H1 (cell line): ENCODE measurements at regions not wholly inside any gene's neighbourhood (a gene's known extent, or its start where the extent isn't known, plus 50 kb on each side); places are given as distances from the start of the nearest gene placed in this dataset.

Experiments
- CTCF ChIA-PET: fragments of 300-600 bp; sonication (Branson Sonifier 250); formaldehyde crosslinking; loops from one replicate; lab custom pipeline; 2021; ENCODE audit not compliant: partially characterized antibody; lab: Charles Lee
- POLR2A ChIA-PET: fragments of 300-600 bp; sonication (Branson Sonifier 250); formaldehyde crosslinking; loops from one replicate; lab custom pipeline; 2021; ENCODE audit warnings: inconsistent platforms; ENCODE audit not compliant: partially characterized antibody; lab: Charles Lee
- DNase-seq, 2 experiments: peaks; one replicate each; pipeline versions ENCODE4 v3.0.0 to v3.0.0-alpha.2; 2010 to 2022; ENCODE audit warnings: low spot score in 2 of 2, low read depth in 1 of 2, mixed read lengths in 1 of 2
- FAIRE-seq: peaks from 2 replicates; lab custom pipeline; 2011; peaks lifted over from hg19 to GRCh38; lab: Jason Lieb, UNC
- H2AFZ ChIP-seq: 2 replicates; pipeline ENCODE4 v1.8.1; 2012; ENCODE audit warnings: low read length, inconsistent platforms
- H2AK5ac ChIP-seq: 2 replicates; pipeline ENCODE4 v1.6.1; 2013; ENCODE audit warnings: low read depth, low read length
- H2BK120ac ChIP-seq: replicated peaks from 2 replicates; pipeline ENCODE3; 2013; ENCODE audit warnings: low read depth, low read length, inconsistent platforms
- H2BK12ac ChIP-seq: 2 replicates; pipeline ENCODE4 v1.6.1; 2013; ENCODE audit warnings: low read depth, low read length
- H2BK15ac ChIP-seq: 2 replicates; pipeline ENCODE4 v1.6.1; 2013; ENCODE audit warnings: low read length
- H2BK20ac ChIP-seq: 2 replicates; pipeline ENCODE4 v1.6.1; 2013; ENCODE audit warnings: low read length
- H2BK5ac ChIP-seq: 2 replicates; pipeline ENCODE4 v1.6.1; 2013; ENCODE audit warnings: low read depth, low read length
- H3K14ac ChIP-seq: 2 replicates; pipeline ENCODE4 v1.6.1; 2013; ENCODE audit warnings: inconsistent platforms; ENCODE audit not compliant: insufficient read length
- H3K18ac ChIP-seq: 2 replicates; pipeline ENCODE4 v1.6.1; 2013; ENCODE audit warnings: low read length; ENCODE audit errors: extremely low read depth
- H3K23ac ChIP-seq: 2 replicates; pipeline ENCODE4 v1.6.1; 2013; ENCODE audit warnings: inconsistent platforms; ENCODE audit not compliant: insufficient read length
- H3K23me2 ChIP-seq: 2 replicates; pipeline ENCODE4 v1.6.1; 2013; ENCODE audit warnings: low read depth, low read length
- H3K27ac ChIP-seq: 2 replicates; pipeline ENCODE4 v1.6.1; 2011; ENCODE audit warnings: low read depth, low read length, inconsistent platforms
- H3K27me3 ChIP-seq, 4 experiments: replicated peaks in 1 of 4; 1 replicate in 1 of 4; 2 replicates in 3 of 4; pipeline versions ENCODE4 v1.6.1 to v1.8.1; 2011 to 2013; ENCODE audit warnings: low read length in 3 of 4, mild to moderate bottlenecking in 3 of 4, inconsistent platforms in 2 of 4, mixed read lengths in 2 of 4, moderate library complexity in 1 of 4; ENCODE audit not compliant: control insufficient read depth in 3 of 4, insufficient read depth in 3 of 4; ENCODE audit errors: extremely low read depth in 1 of 4
- H3K36me3 ChIP-seq, 4 experiments: 2 replicates each; pipeline versions ENCODE4 v1.6.1 to v1.8.1; 2011 to 2013; ENCODE audit warnings: mild to moderate bottlenecking in 4 of 4, low read length in 3 of 4, moderate library complexity in 2 of 4, control low read depth in 1 of 4, inconsistent platforms in 1 of 4; ENCODE audit not compliant: insufficient read depth in 4 of 4, control insufficient read depth in 2 of 4
- H3K4ac ChIP-seq: replicated peaks from 2 replicates; pipeline ENCODE3; 2013; ENCODE audit warnings: low read length, low read depth, mixed read lengths, inconsistent platforms; ENCODE audit not compliant: insufficient read length
- H3K4me1 ChIP-seq, 4 experiments: replicated peaks in 1 of 4; 1 replicate in 1 of 4; 2 replicates in 3 of 4; pipeline versions ENCODE4 v1.6.1 to v1.8.1; 2011 to 2013; ENCODE audit warnings: low read length in 3 of 4, inconsistent platforms in 2 of 4, mixed read lengths in 1 of 4; ENCODE audit not compliant: insufficient read depth in 4 of 4, control insufficient read depth in 3 of 4
- H3K4me2 ChIP-seq, 2 experiments: 2 replicates each; pipeline versions ENCODE4 v1.6.1 to v1.8.1; 2011 to 2013; ENCODE audit warnings: low read depth in 2 of 2, low read length in 2 of 2, control low read depth in 1 of 2, inconsistent platforms in 1 of 2, mild to moderate bottlenecking in 1 of 2; ENCODE audit not compliant: insufficient read depth in 1 of 2
- H3K4me3 ChIP-seq, 4 experiments: fragments of 200-600, 300-600 bp in 1 of 4; sonication (generic), shearing (Covaris generic), sonication (Bioruptor Twin) in 1 of 4; 2 replicates each; pipeline versions ENCODE4 v1.5.1 to v1.8.1; 2011 to 2016; ENCODE audit warnings: low read length in 4 of 4, low read depth in 3 of 4, control low read depth in 2 of 4, inconsistent platforms in 2 of 4, mild to moderate bottlenecking in 2 of 4, mixed read lengths in 1 of 4, moderate library complexity in 1 of 4; ENCODE audit not compliant: insufficient read depth in 2 of 4; ENCODE audit errors: extremely low read depth in 1 of 4
- H3K56ac ChIP-seq: replicated peaks from 2 replicates; pipeline ENCODE3; 2013; ENCODE audit warnings: low read depth, mild to moderate bottlenecking, mixed read lengths, low read length, inconsistent platforms; ENCODE audit not compliant: insufficient read length
- H3K79me1 ChIP-seq: 2 replicates; pipeline ENCODE4 v1.6.1; 2013; ENCODE audit warnings: low read depth, low read length, control low read depth
- H3K79me2 ChIP-seq, 2 experiments: 2 replicates each; pipeline versions ENCODE4 v1.6.1 to v1.8.1; 2012 to 2013; ENCODE audit warnings: low read length in 2 of 2, mild to moderate bottlenecking in 2 of 2, inconsistent platforms in 1 of 2; ENCODE audit not compliant: insufficient read depth in 2 of 2, control insufficient read depth in 1 of 2
- H3K9ac ChIP-seq, 4 experiments: replicated peaks in 1 of 4; 1 replicate in 1 of 4; 2 replicates in 3 of 4; pipeline versions ENCODE4 v1.6.1 to v1.8.1; 2011 to 2013; ENCODE audit warnings: low read depth in 3 of 4, low read length in 3 of 4, control low read depth in 2 of 4, mild to moderate bottlenecking in 2 of 4, moderate library complexity in 2 of 4, inconsistent platforms in 1 of 4; ENCODE audit errors: extremely low read depth in 1 of 4
- H3K9me3 ChIP-seq, 2 experiments: 2 replicates each; pipeline versions ENCODE4 v1.6.1 to v1.8.1; 2012 to 2013; ENCODE audit warnings: mild to moderate bottlenecking in 2 of 2, moderate library complexity in 2 of 2, control low read depth in 1 of 2, inconsistent platforms in 1 of 2, low read depth in 1 of 2, low read length in 1 of 2, mixed read lengths in 1 of 2; ENCODE audit not compliant: insufficient read depth in 2 of 2
- H4K20me1 ChIP-seq, 2 experiments: replicated peaks in 1 of 2; 2 replicates each; pipeline versions ENCODE3 to v1.8.1; 2011 to 2013; ENCODE audit warnings: inconsistent platforms in 2 of 2, low read length in 2 of 2, mild to moderate bottlenecking in 1 of 2; ENCODE audit not compliant: insufficient read depth in 2 of 2, control insufficient read depth in 1 of 2
- H4K5ac ChIP-seq: 2 replicates; pipeline ENCODE4 v1.6.1; 2013; ENCODE audit warnings: low read length, low read depth, mixed read lengths, inconsistent platforms; ENCODE audit not compliant: insufficient read length
- H4K8ac ChIP-seq: 2 replicates; pipeline ENCODE4 v1.8.0; 2013; ENCODE audit warnings: mild to moderate bottlenecking, moderate library complexity, low read length, inconsistent platforms; ENCODE audit not compliant: insufficient read depth; ENCODE audit errors: extremely low read depth
- H4K91ac ChIP-seq: replicated peaks from 2 replicates; pipeline ENCODE3; 2013; ENCODE audit warnings: low read length, mixed read lengths, inconsistent platforms; ENCODE audit not compliant: insufficient read length
- ASH2L ChIP-seq: fragments of 200-600, 300-600 bp; sonication (generic); IDR thresholded peaks from one replicate; pipeline ENCODE4 v1.7.1; 2017; ENCODE audit warnings: low read length
- EP300 ChIP-seq, 2 experiments: IDR thresholded peaks; 1 replicate in 1 of 2; 2 replicates in 1 of 2; pipeline ENCODE4 v1.6.1; 2011 to 2012; ENCODE audit warnings: low read depth in 2 of 2, low read length in 2 of 2, mild to moderate bottlenecking in 2 of 2, borderline replicate concordance in 1 of 2, inconsistent platforms in 1 of 2, moderate library complexity in 1 of 2
- EZH2 ChIP-seq: fragments of 200-600 bp; sonication (generic); IDR thresholded peaks from 2 replicates; pipeline ENCODE4 v1.7.1; 2012; ENCODE audit warnings: low read depth, mild to moderate bottlenecking, moderate library complexity, low read length, inconsistent platforms; ENCODE audit not compliant: severe bottlenecking
- HDAC6 ChIP-seq: IDR thresholded peaks from one replicate; pipeline ENCODE4 v1.7.1; 2012; ENCODE audit warnings: low read depth, mild to moderate bottlenecking, inconsistent platforms, low read length, moderate library complexity
- JUND ChIP-seq: IDR thresholded peaks from 2 replicates; pipeline ENCODE4 v1.6.1; 2011; ENCODE audit warnings: mild to moderate bottlenecking, improper control_type of control experiment, low read length
- KDM4A ChIP-seq: IDR thresholded peaks from one replicate; pipeline ENCODE4 v1.7.1; 2012; ENCODE audit warnings: low read depth, mild to moderate bottlenecking, moderate library complexity, low read length, inconsistent platforms; ENCODE audit not compliant: severe bottlenecking
- KDM5A ChIP-seq: fragments of 200-600 bp; IDR thresholded peaks from 2 replicates; pipeline ENCODE4 v1.7.1; 2012; ENCODE audit warnings: mild to moderate bottlenecking, low read length, inconsistent platforms, mixed read lengths
- POLR2A ChIP-seq, 2 experiments: IDR thresholded peaks; 1 replicate in 1 of 2; 2 replicates in 1 of 2; pipeline ENCODE4 v1.6.1; 2011; ENCODE audit warnings: low read depth in 2 of 2, low read length in 2 of 2, mild to moderate bottlenecking in 2 of 2; ENCODE audit errors: control extremely low read depth in 1 of 2
- SIRT6 ChIP-seq: IDR thresholded peaks from one replicate; pipeline ENCODE4 v1.7.1; 2012; ENCODE audit warnings: low read length, inconsistent platforms
- SRF ChIP-seq: IDR thresholded peaks from 2 replicates; pipeline ENCODE4 v1.6.1; 2011; ENCODE audit warnings: mild to moderate bottlenecking, low read depth, low read length, moderate library complexity
- WGBS, 2 experiments: shearing (Covaris generic) in 1 of 2; methylation state at CpG; one replicate each; pipeline versions ENCODE4 v1.1.6 to v1.1.7; 2013 to 2015; ENCODE audit warnings: low lambda C conversion rate in 2 of 2, mixed read lengths in 2 of 2, inconsistent platforms in 1 of 2, low coverage in 1 of 2, missing lambda C conversion rate in 1 of 2; ENCODE audit not compliant: insufficient replicate concordance in 2 of 2, insufficient coverage in 1 of 2, insufficient read length in 1 of 2; ENCODE audit errors: extremely low coverage in 1 of 2, missing lambda C conversion rate in 1 of 2; 5-methylcytosine and 5-hydroxymethylcytosine counted together
- TF ChIP-seq, protein P1 (sequence below), 3 experiments: IDR thresholded peaks; 1 replicate in 2 of 3; 2 replicates in 1 of 3; pipeline versions ENCODE4 v1.5.1 to v1.6.1; 2011; ENCODE audit warnings: low read length in 3 of 3, mild to moderate bottlenecking in 3 of 3, inconsistent platforms in 2 of 3, low read depth in 1 of 3, moderate library complexity in 1 of 3; ENCODE audit not compliant: insufficient read depth in 1 of 3; ENCODE audit errors: control extremely low read depth in 1 of 3
- TF ChIP-seq, protein P2 (sequence below): IDR thresholded peaks from 2 replicates; pipeline ENCODE4 v1.6.1; 2012; ENCODE audit warnings: inconsistent platforms

DNA sequence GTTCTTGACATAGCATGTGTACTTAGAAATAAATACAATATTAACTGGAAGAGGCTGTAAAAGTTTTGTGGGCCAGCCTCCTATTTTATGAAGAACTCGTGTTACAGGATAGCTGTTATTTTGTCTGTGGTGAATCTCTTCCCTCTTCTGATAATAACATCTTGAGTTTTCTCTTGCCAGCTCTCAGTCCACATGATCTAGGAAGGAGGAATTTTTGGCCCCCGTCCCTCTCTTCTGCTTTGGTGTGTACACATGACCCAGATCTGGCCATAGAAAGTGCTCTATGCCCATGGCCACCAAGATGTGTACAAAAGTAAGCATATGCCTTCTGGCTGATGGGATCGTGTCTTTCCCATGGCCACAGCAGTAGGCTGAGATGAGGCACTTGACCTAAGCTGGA, 108.0 kb upstream of the LEF1 start:
- Histone ChIP-seq H2BK12ac (no peak overlapping the region), H3K9me3 (no peaks in the 10 kb centered on the region), H2BK5ac (no peak overlapping the region), H3K79me1 (no peaks in the 10 kb centered on the region), H3K14ac (no peak overlapping the region), H3K4ac (no peak overlapping the region), H3K18ac (no peak overlapping the region), H3K4me3 (no peak overlapping the region), H3K9ac (no peak overlapping the region), H2BK120ac (no peak overlapping the region), H4K91ac (no peak overlapping the region), H4K20me1 (no peaks in the 10 kb centered on the region), H2BK15ac (no peak overlapping the region), H2BK20ac (no peak overlapping the region), H3K27ac (no peak overlapping the region), H3K36me3 (no peaks in the 10 kb centered on the region), H3K79me2 (no peaks in the 10 kb centered on the region), H4K5ac (no peak overlapping the region), H2AK5ac (no peak overlapping the region), H3K23me2 (no peaks in the 10 kb centered on the region), H3K4me2 (no peak overlapping the region), H4K8ac (no peak overlapping the region), H3K23ac (no peak overlapping the region), H3K4me1 (no peaks in the 10 kb centered on the region), H3K27me3 (no peaks in the 10 kb centered on the region), H3K56ac (no peak overlapping the region), H2AFZ (no peak overlapping the region)
- CTCF ChIA-PET: interaction anchor here (0.6 to 0.9 kb wide), 3 partner anchors 11 to 145 kb away, joined by 3 read pairs; no protein-coding TSS in a partner anchor
- WGBS, 2 experiments: 82% methylated on average over 3 of the region's 3 CpGs; no CpG with 5 or more reads in 1 of the 2 experiments
- FAIRE-seq (no peak), DNase-seq (no peak)
- POLR2A ChIA-PET: no interaction called here
- TF ChIP-seq HDAC6: no peak
- no peak for TF ChIP-seq ASH2L
- no peak for TF ChIP-seq EP300 (IDR thresholded peaks at IDR 0.05; ENCODE audit: borderline replicate concordance in 1 of 2, low read depth in 2 of 2, low read length in 2 of 2)
- no peak for TF ChIP-seq JUND
- TF ChIP-seq SIRT6: no peak
- no peak for TF ChIP-seq EZH2
- TF ChIP-seq KDM5A: no peak
- TF ChIP-seq SRF: no peak
- TF ChIP-seq, protein P1, sequence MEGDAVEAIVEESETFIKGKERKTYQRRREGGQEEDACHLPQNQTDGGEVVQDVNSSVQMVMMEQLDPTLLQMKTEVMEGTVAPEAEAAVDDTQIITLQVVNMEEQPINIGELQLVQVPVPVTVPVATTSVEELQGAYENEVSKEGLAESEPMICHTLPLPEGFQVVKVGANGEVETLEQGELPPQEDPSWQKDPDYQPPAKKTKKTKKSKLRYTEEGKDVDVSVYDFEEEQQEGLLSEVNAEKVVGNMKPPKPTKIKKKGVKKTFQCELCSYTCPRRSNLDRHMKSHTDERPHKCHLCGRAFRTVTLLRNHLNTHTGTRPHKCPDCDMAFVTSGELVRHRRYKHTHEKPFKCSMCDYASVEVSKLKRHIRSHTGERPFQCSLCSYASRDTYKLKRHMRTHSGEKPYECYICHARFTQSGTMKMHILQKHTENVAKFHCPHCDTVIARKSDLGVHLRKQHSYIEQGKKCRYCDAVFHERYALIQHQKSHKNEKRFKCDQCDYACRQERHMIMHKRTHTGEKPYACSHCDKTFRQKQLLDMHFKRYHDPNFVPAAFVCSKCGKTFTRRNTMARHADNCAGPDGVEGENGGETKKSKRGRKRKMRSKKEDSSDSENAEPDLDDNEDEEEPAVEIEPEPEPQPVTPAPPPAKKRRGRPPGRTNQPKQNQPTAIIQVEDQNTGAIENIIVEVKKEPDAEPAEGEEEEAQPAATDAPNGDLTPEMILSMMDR (IDR thresholded peaks at IDR 0.05; ENCODE audit: control extremely low read depth in 1 of 3, insufficient read depth in 1 of 3, low read depth in 1 of 3, low read length in 3 of 3): no peak
- TF ChIP-seq, protein P2, sequence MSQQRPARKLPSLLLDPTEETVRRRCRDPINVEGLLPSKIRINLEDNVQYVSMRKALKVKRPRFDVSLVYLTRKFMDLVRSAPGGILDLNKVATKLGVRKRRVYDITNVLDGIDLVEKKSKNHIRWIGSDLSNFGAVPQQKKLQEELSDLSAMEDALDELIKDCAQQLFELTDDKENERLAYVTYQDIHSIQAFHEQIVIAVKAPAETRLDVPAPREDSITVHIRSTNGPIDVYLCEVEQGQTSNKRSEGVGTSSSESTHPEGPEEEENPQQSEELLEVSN: no peak
- no peak for TF ChIP-seq KDM4A
- no peak for TF ChIP-seq POLR2A (IDR thresholded peaks at IDR 0.05; ENCODE audit: control extremely low read depth in 1 of 2, low read depth in 2 of 2, low read length in 2 of 2)
